Ectodermal cell (in vitro differentiated cells): ENCODE measurements at regions not wholly inside any gene's neighbourhood (a gene's known extent, or its start where the extent isn't known, plus 50 kb on each side); places are given as distances from the start of the nearest gene placed in this dataset.
"Not testable (repeated sequence)": the region's sequence is repeated elsewhere in the genome, so short reads cannot be mapped to it uniquely, and the experiment has no call there.

Experiments
- H3K27ac ChIP-seq: 2 replicates; pipeline ENCODE4 v1.7.0; 2013; ENCODE audit warnings: mild to moderate bottlenecking, low read depth, low read length; ENCODE audit not compliant: insufficient read depth, poor library complexity, severe bottlenecking
- H3K27me3 ChIP-seq: 2 replicates; pipeline ENCODE4 v1.7.0; 2013; ENCODE audit warnings: mild to moderate bottlenecking, low read length; ENCODE audit not compliant: insufficient read depth, control insufficient read depth, poor library complexity, severe bottlenecking
- H3K36me3 ChIP-seq: one replicate; pipeline ENCODE4 v1.7.0; 2013; ENCODE audit warnings: low read length; ENCODE audit not compliant: control insufficient read depth, insufficient read depth
- H3K4me1 ChIP-seq: one replicate; pipeline ENCODE4 v1.7.0; 2013; ENCODE audit warnings: low read length; ENCODE audit not compliant: control insufficient read depth, insufficient read depth
- H3K4me3 ChIP-seq: 2 replicates; pipeline ENCODE4 v1.7.0; 2013; ENCODE audit warnings: low read depth, low read length, control low read depth; ENCODE audit not compliant: insufficient read depth
- H3K9me3 ChIP-seq: 2 replicates; pipeline ENCODE4 v1.7.0; 2013; ENCODE audit warnings: mild to moderate bottlenecking, low read length, moderate library complexity; ENCODE audit not compliant: control insufficient read depth
- WGBS, 2 experiments: methylation state at CpG; one replicate each; pipeline ENCODE4 v1.1.7; 2013; ENCODE audit warnings: missing lambda C conversion rate in 2 of 2; 5-methylcytosine and 5-hydroxymethylcytosine counted together

- no peaks in the 10 kb centered on the region for H3K4me1 ChIP-seq
- 89 to 97% methylated on average over 3 of the region's 3 CpGs for WGBS, 2 experiments
Observed at GRCh38 chr2:138066139-138066806, 102.0 kb downstream of the HNMT start.

DNA sequence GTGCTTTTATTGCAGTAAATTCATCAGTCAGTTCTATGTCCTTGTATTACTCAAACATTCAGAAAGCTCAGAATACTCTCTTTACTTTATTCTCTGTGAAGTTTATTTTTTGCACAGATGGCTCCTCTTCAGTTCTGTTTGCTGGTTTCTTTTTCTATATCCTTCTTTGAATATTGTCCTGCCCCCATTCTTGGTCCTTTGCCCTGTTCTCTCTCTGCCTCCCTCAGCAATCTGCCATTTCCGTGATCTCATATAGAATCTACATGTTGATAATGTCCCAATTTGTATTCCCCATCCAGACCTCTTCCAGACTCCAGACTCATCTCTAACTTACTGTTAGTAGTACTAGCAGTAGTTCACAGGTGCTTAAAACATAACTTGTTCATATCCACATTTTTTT, 102.6 kb downstream of the HNMT start:
- Histone ChIP-seq H3K4me3 (no peak overlapping the region), H3K36me3 (no peaks in the 10 kb centered on the region), H3K4me1 (no peaks in the 10 kb centered on the region), H3K27me3 (no peaks in the 10 kb centered on the region), H3K9me3 (no peaks in the 10 kb centered on the region), H3K27ac (no peak overlapping the region)
- WGBS, 2 experiments: 90 to 93% methylated on average over 1 of the region's 1 CpG

More at GRCh38 chr2:138066139-138066806, 102.0 kb downstream of the HNMT start:
- no peaks in the 10 kb centered on the region for H3K9me3 ChIP-seq
- H3K27me3 ChIP-seq: no peaks in the 10 kb centered on the region
- H3K36me3 ChIP-seq: no peaks in the 10 kb centered on the region
- no peak overlapping the region for H3K4me3 ChIP-seq
- no peak overlapping the region for H3K27ac ChIP-seq

DNA sequence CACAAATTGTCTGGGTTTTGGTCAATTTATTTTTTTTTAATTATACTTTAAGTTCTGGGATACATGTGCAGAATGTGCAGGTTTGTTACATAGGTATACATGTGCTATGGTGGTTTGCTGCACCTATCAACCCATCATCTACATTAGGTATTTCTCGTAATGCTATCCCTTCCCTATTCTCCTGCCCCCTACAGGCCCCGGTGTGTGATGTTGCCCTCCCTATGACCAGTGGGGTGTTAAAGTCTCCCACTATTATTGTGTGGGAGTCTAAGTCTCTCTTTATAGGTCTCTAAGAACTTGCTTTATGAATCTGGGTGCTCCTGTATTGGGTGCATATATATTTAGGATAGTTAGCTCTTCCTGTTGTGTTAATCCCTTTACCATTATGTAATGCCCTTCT, 104.4 kb downstream of the HNMT start:
- H3K27ac ChIP-seq, H3K4me3 ChIP-seq, H3K27me3 ChIP-seq, H3K4me1 ChIP-seq, H3K9me3 ChIP-seq, H3K36me3 ChIP-seq: not testable (repeated sequence)
- WGBS, 2 experiments: 57 to 89% methylated on average over 1 to 2 of the region's 2 CpGs

- not testable (repeated sequence) for H3K9me3 ChIP-seq, H3K4me1 ChIP-seq, H3K4me3 ChIP-seq, H3K27ac ChIP-seq, H3K36me3 ChIP-seq, H3K27me3 ChIP-seq
- 90 to 91% methylated on average over 7 of the region's 7 CpGs for WGBS, 2 experiments
Observed at GRCh38 chr2:138071042-138071719, 106.9 kb downstream of the HNMT start.

DNA sequence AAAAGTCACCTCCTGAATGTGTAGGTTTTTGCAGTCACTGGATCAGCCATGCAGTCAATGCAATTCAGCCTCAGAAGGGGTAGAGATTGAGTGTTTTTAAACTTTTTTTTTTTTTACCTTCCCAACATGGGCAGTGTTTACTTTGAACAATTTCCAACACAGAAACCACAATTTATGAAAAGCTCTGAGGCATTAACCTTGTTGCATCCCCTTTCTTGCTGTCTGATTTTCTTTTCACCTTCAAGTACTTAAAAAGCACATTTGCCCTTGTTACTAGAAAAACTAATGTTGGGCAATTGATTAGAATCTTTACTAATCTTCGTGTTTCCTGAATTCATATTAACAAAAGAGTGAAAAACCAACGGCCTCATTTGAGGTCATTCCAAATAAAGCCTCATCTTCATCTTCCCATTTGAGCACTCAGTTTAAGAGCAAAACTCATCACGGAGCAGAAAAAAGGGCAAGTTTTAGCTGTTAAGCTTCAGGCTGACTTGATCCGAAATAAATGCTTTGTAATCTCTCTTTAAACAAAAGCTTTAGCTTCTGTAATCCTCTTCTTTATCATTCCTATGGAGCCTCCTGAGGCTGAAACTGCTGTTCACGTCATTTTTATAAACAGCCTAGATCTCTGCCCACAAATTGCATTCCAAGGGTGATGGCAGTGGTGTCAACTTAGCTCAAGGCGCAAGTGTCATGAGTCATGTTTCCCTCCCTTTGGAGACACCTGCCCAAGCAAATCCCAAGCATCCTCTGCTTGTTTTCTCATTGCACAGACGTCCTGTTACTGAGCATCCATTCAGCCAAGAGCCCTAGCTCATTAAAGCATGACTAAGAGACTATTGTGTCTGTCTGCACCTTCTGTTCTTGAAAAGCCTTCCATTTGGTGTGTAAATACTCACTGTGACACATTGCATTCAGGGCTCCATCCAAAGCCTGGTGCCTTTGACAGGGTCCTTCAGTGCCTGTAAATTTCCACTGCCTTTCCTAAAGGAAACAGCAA, 107.7 kb downstream of the HNMT start:
- H3K36me3 ChIP-seq: no peaks in the 10 kb centered on the region
- H3K27ac ChIP-seq: no peak overlapping the region
- H3K9me3 ChIP-seq: no peaks in the 10 kb centered on the region
- no peaks in the 10 kb centered on the region for H3K27me3 ChIP-seq
- no peak overlapping the region for H3K4me3 ChIP-seq
- no peaks in the 10 kb centered on the region for H3K4me1 ChIP-seq
- 53 to 57% methylated on average over 7 of the region's 7 CpGs for WGBS, 2 experiments

- 87 to 95% methylated on average over 3 of the region's 3 CpGs for WGBS, 2 experiments
- no peak overlapping the region for H3K27ac ChIP-seq
Observed at GRCh38 chr2:138078153-138078552, 113.9 kb downstream of the HNMT start.

GRCh38 chr2:138079976-138080375, 115.7 kb downstream of the HNMT start:
- Histone ChIP-seq H3K27me3 (no peaks in the 10 kb centered on the region), H3K36me3 (no peaks in the 10 kb centered on the region), H3K4me1 (no peaks in the 10 kb centered on the region), H3K9me3 (no peaks in the 10 kb centered on the region), H3K27ac (no peak overlapping the region), H3K4me3 (no peak overlapping the region)
- 94 to 100% methylated on average over 2 of the region's 2 CpGs for WGBS, 2 experiments

More at GRCh38 chr2:138078153-138078552, 113.9 kb downstream of the HNMT start:
- Histone ChIP-seq H3K4me3 (no peak overlapping the region), H3K36me3 (no peaks in the 10 kb centered on the region), H3K4me1 (no peaks in the 10 kb centered on the region), H3K27me3 (no peaks in the 10 kb centered on the region), H3K9me3 (no peaks in the 10 kb centered on the region)

DNA sequence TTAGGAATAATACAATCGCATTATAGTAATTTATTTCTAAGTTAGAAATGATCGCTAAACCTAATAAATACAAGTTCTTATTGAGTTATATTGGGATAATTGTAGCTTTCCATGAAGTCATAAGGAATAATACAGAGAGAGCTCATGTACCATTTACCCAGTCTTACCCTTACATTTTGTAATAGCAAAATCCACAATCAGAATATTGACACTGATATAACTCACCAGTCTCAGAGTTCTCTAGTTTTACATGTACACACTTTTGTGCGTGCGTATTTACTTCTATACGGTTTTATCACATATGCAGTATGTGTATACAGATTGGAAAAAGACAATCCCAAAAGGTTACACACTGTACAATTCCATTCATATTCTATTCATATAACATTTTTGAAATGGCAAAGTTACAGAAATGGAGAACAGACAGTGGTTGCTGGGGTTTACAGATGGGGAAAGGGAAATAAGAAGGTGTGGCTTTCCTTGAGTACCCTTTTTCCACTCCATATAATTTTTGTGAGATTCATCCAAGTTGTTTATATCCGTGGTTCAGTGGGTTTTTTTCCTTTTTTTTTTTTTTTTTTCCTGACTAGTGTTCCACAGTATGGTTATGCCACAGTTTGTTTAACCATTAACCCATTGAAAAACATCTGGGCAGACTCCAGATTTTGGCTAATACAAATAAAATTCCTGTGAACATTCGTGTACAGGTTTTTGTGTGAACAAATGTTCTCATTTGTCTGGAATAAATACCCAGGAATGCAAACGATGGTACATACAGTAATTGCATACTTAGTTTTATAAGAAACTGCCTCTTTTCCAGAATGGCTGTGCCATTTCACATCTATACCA, 117.2 kb downstream of the HNMT start:
- no peaks in the 10 kb centered on the region for H3K4me1 ChIP-seq
- H3K27me3 ChIP-seq: no peaks in the 10 kb centered on the region
- H3K4me3 ChIP-seq: no peak overlapping the region
- H3K9me3 ChIP-seq: no peaks in the 10 kb centered on the region
- H3K36me3 ChIP-seq: no peaks in the 10 kb centered on the region
- no peak overlapping the region for H3K27ac ChIP-seq
- 83 to 91% methylated on average over 2 to 6 of the region's 8 CpGs for WGBS, 2 experiments

- no peaks in the 10 kb centered on the region for H3K4me1 ChIP-seq
- no peak overlapping the region for H3K4me3 ChIP-seq
- no peaks in the 10 kb centered on the region for H3K36me3 ChIP-seq
- 93 to 100% methylated on average over 1 of the region's 1 CpG for WGBS, 2 experiments
- H3K9me3 ChIP-seq: no peaks in the 10 kb centered on the region
- no peak overlapping the region for H3K27ac ChIP-seq
- no peaks in the 10 kb centered on the region for H3K27me3 ChIP-seq
Observed at GRCh38 chr2:138084206-138084605, 119.9 kb downstream of the HNMT start.
